HepG2 (cell line): ENCODE measurements at regions not wholly inside any gene's neighbourhood (a gene's known extent, or its start where the extent isn't known, plus 50 kb on each side); places are given as distances from the start of the nearest gene placed in this dataset.

ENCODE experiments used
- ATAC-seq: fragments of 200-7000 bp; cut with Tn5 transposase; 3 replicates; pipeline ENCODE4 v1.9.1; 2020; ENCODE audit warnings: mild to moderate bottlenecking, moderate library complexity
- BruUV-seq: library from RNA; stranded (reverse); fragments of 400-500 nt; replicated peaks from 2 replicates; lab custom pipeline; 2021; lab: Mats Ljungman, UMichigan
- CTCF ChIA-PET: fragments of 300-600 bp; formaldehyde crosslinking; extraction: SDS; loops from one replicate; lab custom pipeline; 2021; ENCODE audit warnings: low total read pairs, inconsistent platforms, low intra/inter-chr PET ratio; lab: Yijun Ruan, JAX
- POLR2A ChIA-PET: fragments of 350-600 bp; sonication (Branson Sonifier 250); formaldehyde crosslinking; loops from one replicate; lab custom pipeline; 2020; ENCODE audit warnings: antibody characterized with exemption, inconsistent platforms; lab: Yijun Ruan, JAX
- DNase-seq: peaks from one replicate; pipeline ENCODE4 v3.0.0-alpha.2; 2015; ENCODE audit warnings: low spot score
- FAIRE-seq: peaks from 3 replicates; lab custom pipeline; 2011; peaks lifted over from hg19 to GRCh38; lab: Jason Lieb, UNC
- H2AFZ ChIP-seq: one replicate; pipeline ENCODE4 v1.6.1; 2011; ENCODE audit warnings: low read length, inconsistent platforms
- H3K27ac ChIP-seq: fragments of 300-600 bp; 3 replicates; pipeline ENCODE4 v1.8.0; 2011; ENCODE audit warnings: mixed run types, mild to moderate bottlenecking, mixed read lengths, low read length, inconsistent platforms; ENCODE audit not compliant: insufficient read depth; ENCODE audit errors: extremely low read length
- H3K27me3 ChIP-seq, 2 experiments: fragments of 200-600 bp in 1 of 2; 2 replicates in 1 of 2; 3 replicates in 1 of 2; pipeline versions ENCODE4 v1.6.0 to v1.8.0; 2011; ENCODE audit warnings: low read length in 2 of 2, mild to moderate bottlenecking in 2 of 2, moderate library complexity in 2 of 2, inconsistent platforms in 1 of 2; ENCODE audit not compliant: insufficient read depth in 2 of 2, control insufficient read depth in 1 of 2
- H3K36me3 ChIP-seq, 2 experiments: fragments of 200-600 bp in 1 of 2; replicated peaks in 1 of 2; 2 replicates in 1 of 2; 3 replicates in 1 of 2; pipeline versions ENCODE4 v1.5.1 to v1.8.0; 2011; ENCODE audit warnings: low read length in 2 of 2, inconsistent platforms in 1 of 2; ENCODE audit not compliant: insufficient read depth in 2 of 2, control insufficient read depth in 1 of 2
- H3K4me1 ChIP-seq: 2 replicates; pipeline ENCODE4 v1.5.1; 2012; ENCODE audit warnings: low read length, inconsistent platforms; ENCODE audit not compliant: insufficient read depth
- H3K4me2 ChIP-seq: 2 replicates; pipeline ENCODE4 v1.6.0; 2011; ENCODE audit warnings: low read depth, low read length, inconsistent platforms
- H3K4me3 ChIP-seq, 3 experiments: fragments of 200-600 bp in 1 of 3; sonication (generic), shearing (Covaris generic) in 1 of 3; replicated peaks in 1 of 3; 2 replicates each; pipeline ENCODE4 v1.5.1; 2011 to 2016; ENCODE audit warnings: low read length in 3 of 3, inconsistent platforms in 2 of 3, low read depth in 2 of 3, mild to moderate bottlenecking in 2 of 3, control low read depth in 1 of 3, mixed read lengths in 1 of 3; ENCODE audit not compliant: insufficient read depth in 1 of 3
- H3K79me2 ChIP-seq: one replicate; pipeline ENCODE4 v1.6.1; 2011; ENCODE audit warnings: low read length, inconsistent platforms; ENCODE audit not compliant: insufficient read depth
- H3K9ac ChIP-seq: 2 replicates; pipeline ENCODE4 v1.6.0; 2011; ENCODE audit warnings: mild to moderate bottlenecking, low read depth, low read length, inconsistent platforms; ENCODE audit not compliant: insufficient read depth
- H3K9me3 ChIP-seq: 2 replicates; pipeline ENCODE4 v1.5.1; 2012; ENCODE audit warnings: mild to moderate bottlenecking, low read length
- H4K20me1 ChIP-seq: 2 replicates; pipeline ENCODE4 v1.6.0; 2011; ENCODE audit warnings: inconsistent platforms, mild to moderate bottlenecking, low read length, moderate library complexity; ENCODE audit not compliant: insufficient read depth
- HNF1A ChIP-seq, 2 experiments: sonication (generic) in 1 of 2; formaldehyde crosslinking in 1 of 2; IDR thresholded peaks; 2 replicates each; pipeline versions ENCODE4 v1.4.0 to v1.6.1; 2016 to 2020; ENCODE audit warnings: borderline replicate concordance in 1 of 2, low read depth in 1 of 2, mild to moderate bottlenecking in 1 of 2, missing genetic modification reagents in 1 of 2
- NR2F1 ChIP-seq, 2 experiments: fragments of 450-650 bp in 1 of 2; formaldehyde crosslinking in 1 of 2; IDR thresholded peaks; 2 replicates each; pipeline versions ENCODE4 v1.5.0 to v1.6.1; 2016 to 2020; ENCODE audit warnings: mild to moderate bottlenecking in 1 of 2, missing compliant biosample characterization in 1 of 2, missing genetic modification reagents in 1 of 2, moderate library complexity in 1 of 2
- PITX1 ChIP-seq: sonication (generic); formaldehyde crosslinking; IDR thresholded peaks from 2 replicates; pipeline ENCODE4 v1.5.1; 2020; ENCODE audit warnings: mild to moderate bottlenecking, missing genetic modification reagents
- WIZ ChIP-seq: sonication (generic); formaldehyde crosslinking; IDR thresholded peaks from 2 replicates; pipeline ENCODE4 v1.5.1; 2020; ENCODE audit warnings: mild to moderate bottlenecking, missing genetic modification reagents
- ZBTB43 ChIP-seq: sonication (generic); formaldehyde crosslinking; conservative IDR thresholded peaks from 2 replicates; pipeline ENCODE4 v1.4.0; 2020; ENCODE audit warnings: missing genetic modification reagents
- ZNF503 ChIP-seq: sonication (generic); formaldehyde crosslinking; IDR thresholded peaks from 2 replicates; pipeline ENCODE4 v1.4.0; 2020; ENCODE audit warnings: missing genetic modification reagents
- ZSCAN5A ChIP-seq: sonication (generic); formaldehyde crosslinking; IDR thresholded peaks from 2 replicates; pipeline ENCODE4 v1.8.0; 2022; ENCODE audit warnings: mild to moderate bottlenecking, missing genetic modification reagents, borderline replicate concordance
- WGBS: methylation state at CpG from one replicate; pipeline ENCODE4 v1.1.6; 2017; ENCODE audit warnings: low lambda C conversion rate; 5-methylcytosine and 5-hydroxymethylcytosine counted together
- in situ Hi-C: cut with HindIII; loops from 2 replicates; pipeline ENCODE4 v1.10.0; 2017; ENCODE audit warnings: low pct_unique_long_range_greater_than_20kb; ENCODE audit not compliant: extremely low pct_ligation_motif_present
- intact Hi-C: fragments of 100-400 bp; cut with micrococcal nuclease; formaldehyde crosslinking; loops from one replicate; pipeline ENCODE4 v1.10.0; 2022; ENCODE audit not compliant: unreplicated experiment

DNA sequence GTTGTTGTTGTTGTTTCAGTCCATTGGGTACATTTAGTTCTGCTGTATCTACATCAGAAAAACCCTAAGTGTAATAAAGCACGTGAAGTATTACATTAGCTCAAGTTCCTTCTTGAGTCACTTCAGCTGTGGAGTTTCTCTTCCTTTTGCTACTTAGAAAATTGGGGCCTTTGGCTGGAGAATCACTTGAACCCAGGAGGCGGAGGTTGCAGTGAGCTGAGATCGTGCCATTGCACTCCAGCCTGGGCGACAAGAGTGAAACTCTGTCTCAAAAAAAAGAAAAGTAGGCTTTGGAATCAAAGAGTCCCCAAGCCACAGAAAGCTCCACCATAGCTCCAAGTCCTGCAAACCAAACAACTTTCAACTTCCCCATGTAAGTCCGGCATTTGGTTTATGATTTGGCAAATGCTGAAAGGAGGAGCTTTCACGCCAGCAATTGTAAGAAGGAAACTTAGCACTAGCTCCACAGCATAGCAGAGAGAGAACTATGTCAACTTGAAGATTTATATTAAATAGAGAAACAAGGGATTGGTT lies 56.5 kb upstream of the RNF144B start (continued):
- TF ChIP-seq ZBTB43 (CRISPR knock-in tag) (no peak), PITX1 (CRISPR knock-in tag) (no peak), ZSCAN5A (CRISPR knock-in tag) (no peak)

GRCh38 chr6:18329776-18330175 lies 57.4 kb upstream of the RNF144B start:
- no peak overlapping the region for H3K9ac ChIP-seq
- H3K27me3 ChIP-seq, result no peaks in the 10 kb centered on the region
- no peaks in the 10 kb centered on the region for H3K4me1 ChIP-seq
- H3K79me2 ChIP-seq, result no peaks in the 10 kb centered on the region
- no peaks in the 10 kb centered on the region for H4K20me1 ChIP-seq
- CTCF ChIA-PET, result no interaction called here
- DNase-seq, result no peak
- in situ Hi-C loops, result loop anchor here (5.0 kb wide), 1 partner anchor 173 kb away; no protein-coding TSS in a partner anchor
- WGBS, result 33% methylated on average over 3 of the region's 3 CpGs
- no peaks in the 10 kb centered on the region for H3K36me3 ChIP-seq
- FAIRE-seq, result no peak
- no peaks in the 10 kb centered on the region for H3K9me3 ChIP-seq
- no TSS peak for BruUV-seq
- ATAC-seq, result no peak
- no peak overlapping the region for H3K27ac ChIP-seq
- no peak overlapping the region for H3K4me2 ChIP-seq
- POLR2A ChIA-PET, result no interaction called here
- intact Hi-C loops, result no loop called here
- no peak overlapping the region for H3K4me3 ChIP-seq
- H2AFZ ChIP-seq, result no peak overlapping the region
- TF ChIP-seq ZNF503 (CRISPR knock-in tag) (no peak), HNF1A (IDR thresholded peaks at IDR 0.05; ENCODE audit: low read depth) (no peak), HNF1A (CRISPR knock-in tag; IDR thresholded peaks at IDR 0.05; ENCODE audit: borderline replicate concordance) (no peak), NR2F1 (CRISPR knock-in tag; IDR thresholded peaks at IDR 0.05) (no peak), WIZ (CRISPR knock-in tag) (no peak)
